GM12878 (cell line): ENCODE measurements at regions not wholly inside any gene's neighbourhood (a gene's known extent, or its start where the extent isn't known, plus 50 kb on each side); places are given as distances from the start of the nearest gene placed in this dataset.

Experiments used
- ATAC-seq: fragments of 200-7000 bp; cut with Tn5 transposase; 3 replicates; pipeline ENCODE4 v1.9.1; 2020; ENCODE audit warnings: mild to moderate bottlenecking, moderate library complexity
- BruUV-seq: library from RNA; stranded (reverse); fragments of 400-500 nt; replicated peaks from 2 replicates; lab custom pipeline; 2021; lab: Mats Ljungman, UMichigan
- CTCF ChIA-PET: fragments of 300-600 bp; sonication (Branson Sonifier 250); formaldehyde crosslinking; extraction: SDS; loops from one replicate; lab custom pipeline; 2021; ENCODE audit warnings: inconsistent platforms; lab: Yijun Ruan, JAX
- POLR2A ChIA-PET: fragments of 350-600 bp; formaldehyde crosslinking; extraction: SDS; loops from one replicate; lab custom pipeline; 2021; ENCODE audit warnings: inconsistent platforms; lab: Charles Lee
- RAD21 ChIA-PET: fragments of 300-600 bp; sonication (Branson Sonifier 250); formaldehyde crosslinking; loops from one replicate; lab custom pipeline; 2023; ENCODE audit warnings: antibody characterized with exemption; ENCODE audit not compliant: unreplicated experiment; lab: Charles Lee
- SMC1A ChIA-PET: fragments of 300-600 bp; sonication (Branson Sonifier 250); formaldehyde crosslinking; loops from one replicate; lab custom pipeline; 2023; ENCODE audit not compliant: unreplicated experiment, uncharacterized antibody; lab: Charles Lee
- DNase-seq: peaks from one replicate; pipeline ENCODE4 v3.0.0-alpha.2; 2011; ENCODE audit warnings: low read depth, low spot score
- FAIRE-seq: peaks from 3 replicates; lab custom pipeline; 2011; peaks lifted over from hg19 to GRCh38; lab: Jason Lieb, UNC
- H2AFZ ChIP-seq: 2 replicates; pipeline ENCODE4 v1.6.0; 2011; ENCODE audit warnings: low read depth, low read length, control low read depth; ENCODE audit not compliant: control insufficient read depth
- H3K27ac ChIP-seq: 2 replicates; pipeline ENCODE4 v1.5.1; 2011; ENCODE audit warnings: control low read depth; ENCODE audit not compliant: control insufficient read depth, insufficient read depth
- H3K27me3 ChIP-seq, 2 experiments: replicated peaks in 1 of 2; 2 replicates each; pipeline versions ENCODE4 v1.6.0 to v1.6.1; 2011; ENCODE audit warnings: low read length in 1 of 2; ENCODE audit not compliant: control insufficient read depth in 2 of 2, insufficient read depth in 2 of 2
- H3K36me3 ChIP-seq, 2 experiments: 2 replicates each; pipeline ENCODE4 v1.5.1; 2011; ENCODE audit warnings: low read length in 1 of 2; ENCODE audit not compliant: control insufficient read depth in 2 of 2, insufficient read depth in 2 of 2
- H3K4me1 ChIP-seq: 2 replicates; pipeline ENCODE4 v1.6.1; 2011; ENCODE audit warnings: mild to moderate bottlenecking, low read length, moderate library complexity, mixed read lengths; ENCODE audit not compliant: control insufficient read depth, insufficient read depth
- H3K4me2 ChIP-seq: 2 replicates; pipeline ENCODE4 v1.6.0; 2011; ENCODE audit warnings: control low read depth; ENCODE audit not compliant: control insufficient read depth, insufficient read depth
- H3K4me3 ChIP-seq: fragments of 200-600 bp; sonication (generic); 2 replicates; pipeline ENCODE4 v1.5.1; 2016
- H3K79me2 ChIP-seq: 2 replicates; pipeline ENCODE4 v1.6.0; 2011; ENCODE audit warnings: low read length; ENCODE audit not compliant: control insufficient read depth, insufficient read depth
- H3K9ac ChIP-seq: 2 replicates; pipeline ENCODE4 v1.8.0; 2011; ENCODE audit warnings: low read length, control low read depth, mixed read lengths; ENCODE audit not compliant: control insufficient read depth, insufficient read depth
- H3K9me3 ChIP-seq: replicated peaks from 3 replicates; pipeline ENCODE4 v1.5.1; 2011; ENCODE audit warnings: mild to moderate bottlenecking, low read length; ENCODE audit not compliant: control insufficient read depth, insufficient read depth
- H4K20me1 ChIP-seq: 2 replicates; pipeline ENCODE4 v1.6.0; 2011; ENCODE audit not compliant: control insufficient read depth, insufficient read depth
- BRCA1 ChIP-seq: IDR thresholded peaks from 2 replicates; pipeline ENCODE4 v1.6.1; 2011; ENCODE audit warnings: low read depth, low read length, improper control_type of control experiment
- HDAC2 ChIP-seq: fragments of 200-600 bp; sonication (generic); IDR thresholded peaks from 2 replicates; pipeline ENCODE4 v1.6.1; 2017
- KAT2A ChIP-seq: conservative IDR thresholded peaks from 2 replicates; pipeline ENCODE4 v1.6.1; 2011; ENCODE audit warnings: low read depth, low read length; ENCODE audit not compliant: control insufficient read depth
- MEF2B ChIP-seq: fragments of 450-650 bp; IDR thresholded peaks from 2 replicates; pipeline ENCODE4 v1.6.1; 2018; ENCODE audit warnings: mild to moderate bottlenecking, moderate library complexity; ENCODE audit not compliant: partially characterized antibody, poor library complexity, severe bottlenecking
- PML ChIP-seq: IDR thresholded peaks from 2 replicates; pipeline ENCODE4 v1.6.1; 2012; ENCODE audit warnings: low read length, inconsistent platforms
- RAD21 ChIP-seq: IDR thresholded peaks from 2 replicates; pipeline ENCODE4 v1.6.1; 2011; ENCODE audit warnings: mild to moderate bottlenecking, low read depth, low read length, moderate library complexity; ENCODE audit not compliant: insufficient read depth
- RFX5 ChIP-seq: IDR thresholded peaks from 2 replicates; pipeline ENCODE4 v1.6.1; 2011; ENCODE audit warnings: low read depth, low read length, improper control_type of control experiment
- STAT1 ChIP-seq: fragments of 450-650 bp; conservative IDR thresholded peaks from 2 replicates; pipeline ENCODE4 v1.6.1; 2014; ENCODE audit warnings: antibody characterized with exemption, mild to moderate bottlenecking
- TCF7 ChIP-seq: IDR thresholded peaks from 2 replicates; pipeline ENCODE4 v1.6.1; 2014; ENCODE audit warnings: antibody characterized with exemption, borderline replicate concordance
- YBX1 ChIP-seq: fragments of 450-650 bp; IDR thresholded peaks from 2 replicates; pipeline ENCODE4 v1.6.1; 2016; ENCODE audit warnings: antibody characterized with exemption
- WGBS: methylation state at CpG from one replicate; pipeline ENCODE4 v1.1.6; 2016; ENCODE audit warnings: low lambda C conversion rate; ENCODE audit not compliant: insufficient replicate concordance, insufficient coverage; ENCODE audit errors: missing lambda C conversion rate; 5-methylcytosine and 5-hydroxymethylcytosine counted together
- in situ Hi-C: fragments of 300-500 bp; cut with MboI; formaldehyde crosslinking; loops from 9 replicates; pipeline ENCODE4 v1.14.3; 2018; ENCODE audit warnings: mixed read lengths
- intact Hi-C: fragments of 100-400 bp; cut with micrococcal nuclease; formaldehyde crosslinking; loops from one replicate; pipeline ENCODE4 v1.14.2; 2022; ENCODE audit not compliant: unreplicated experiment
- TF ChIP-seq, protein P1 (sequence below): IDR thresholded peaks from 2 replicates; pipeline ENCODE4 v1.6.1; 2011; ENCODE audit warnings: mild to moderate bottlenecking, low read depth, low read length, moderate library complexity; ENCODE audit not compliant: insufficient replicate concordance
- TF ChIP-seq, protein P2 (sequence below): fragments of 450-650 bp; IDR thresholded peaks from 2 replicates; pipeline ENCODE4 v1.6.1; 2017; ENCODE audit warnings: borderline replicate concordance

DNA sequence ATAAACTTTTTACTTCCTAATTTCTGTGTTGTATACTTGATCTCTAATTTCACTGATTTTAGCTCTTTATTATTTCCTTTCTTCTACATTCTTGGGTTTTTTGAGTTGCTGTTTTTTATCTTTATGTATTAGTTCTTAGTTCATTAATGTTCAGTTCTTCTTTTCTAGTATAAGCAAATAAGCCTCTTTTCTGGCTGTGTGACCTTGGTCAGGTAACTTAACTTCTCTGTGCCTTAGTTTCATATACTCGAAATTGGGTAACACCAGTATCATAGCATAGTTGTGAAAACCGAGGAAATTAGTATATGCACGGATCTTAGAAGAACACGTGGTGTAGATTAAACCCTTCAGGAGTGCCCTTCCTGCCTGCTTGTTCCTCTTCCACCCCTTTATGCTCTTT, 130.2 kb upstream of the C1QTNF9B start:
- intact Hi-C loops (no loop called here), in situ Hi-C loops (no loop called here)
- Histone ChIP-seq H3K4me1 (no peaks in the 10 kb centered on the region), H3K27ac (no peak overlapping the region), H3K9ac (no peak overlapping the region), H3K4me3 (no peak overlapping the region), H3K4me2 (no peak overlapping the region), H3K36me3 (no peaks in the 10 kb centered on the region), H3K27me3 (peaks cover 0 to 3% of the 10 kb centered on the region in 2 experiments; a peak in 2 of 4 replicates), H2AFZ (no peak overlapping the region), H4K20me1 (no peaks in the 10 kb centered on the region), H3K79me2 (no peaks in the 10 kb centered on the region), H3K9me3 (no peaks in the 10 kb centered on the region)
- 1% methylated on average over 4 of the region's 4 CpGs for WGBS
- no peak for TF ChIP-seq MEF2B
- TF ChIP-seq RAD21: no peak
- no peak for TF ChIP-seq HDAC2
- no peak for TF ChIP-seq KAT2A
- TF ChIP-seq, protein P1, sequence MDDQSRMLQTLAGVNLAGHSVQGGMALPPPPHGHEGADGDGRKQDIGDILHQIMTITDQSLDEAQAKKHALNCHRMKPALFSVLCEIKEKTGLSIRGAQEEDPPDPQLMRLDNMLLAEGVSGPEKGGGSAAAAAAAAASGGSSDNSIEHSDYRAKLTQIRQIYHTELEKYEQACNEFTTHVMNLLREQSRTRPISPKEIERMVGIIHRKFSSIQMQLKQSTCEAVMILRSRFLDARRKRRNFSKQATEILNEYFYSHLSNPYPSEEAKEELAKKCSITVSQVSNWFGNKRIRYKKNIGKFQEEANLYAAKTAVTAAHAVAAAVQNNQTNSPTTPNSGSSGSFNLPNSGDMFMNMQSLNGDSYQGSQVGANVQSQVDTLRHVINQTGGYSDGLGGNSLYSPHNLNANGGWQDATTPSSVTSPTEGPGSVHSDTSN: no peak
- no peak for TF ChIP-seq STAT1
- TF ChIP-seq TCF7: no peak
- TF ChIP-seq RFX5: no peak
- TF ChIP-seq YBX1: no peak
- TF ChIP-seq, protein P2, sequence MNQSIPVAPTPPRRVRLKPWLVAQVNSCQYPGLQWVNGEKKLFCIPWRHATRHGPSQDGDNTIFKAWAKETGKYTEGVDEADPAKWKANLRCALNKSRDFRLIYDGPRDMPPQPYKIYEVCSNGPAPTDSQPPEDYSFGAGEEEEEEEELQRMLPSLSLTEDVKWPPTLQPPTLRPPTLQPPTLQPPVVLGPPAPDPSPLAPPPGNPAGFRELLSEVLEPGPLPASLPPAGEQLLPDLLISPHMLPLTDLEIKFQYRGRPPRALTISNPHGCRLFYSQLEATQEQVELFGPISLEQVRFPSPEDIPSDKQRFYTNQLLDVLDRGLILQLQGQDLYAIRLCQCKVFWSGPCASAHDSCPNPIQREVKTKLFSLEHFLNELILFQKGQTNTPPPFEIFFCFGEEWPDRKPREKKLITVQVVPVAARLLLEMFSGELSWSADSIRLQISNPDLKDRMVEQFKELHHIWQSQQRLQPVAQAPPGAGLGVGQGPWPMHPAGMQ: no peak
- no peak for TF ChIP-seq BRCA1
- TF ChIP-seq PML: no peak
- ATAC-seq (no peak), DNase-seq (no peak), FAIRE-seq (no peak)
- SMC1A ChIA-PET: interaction anchor here (1.2 to 1.5 kb wide), 3 partner anchors 8 to 102 kb away, joined by 3 to 4 read pairs (median 3); no protein-coding TSS in a partner anchor
- CTCF ChIA-PET: interaction anchor here (0.6 to 2.7 kb wide), 4 partner anchors 8 to 67 kb away, joined by 3 to 14 read pairs (median 3); no protein-coding TSS in a partner anchor
- RAD21 ChIA-PET: no interaction called here
- no TSS peak for BruUV-seq
- POLR2A ChIA-PET: no interaction called here
